Smooth muscle cell (in vitro differentiated cells): ENCODE measurements at regions not wholly inside any gene's neighbourhood (a gene's known extent, or its start where the extent isn't known, plus 50 kb on each side); places are given as distances from the start of the nearest gene placed in this dataset.

Source experiments
- DNase-seq: peaks from one replicate; lab custom pipeline; 2025; ENCODE audit not compliant: unreplicated experiment; lab: John Stamatoyannopoulos, UW
- H2AFZ ChIP-seq: fragments of 200-600 bp; sonication (generic); 2 replicates; pipeline ENCODE4 v1.6.0; 2016; ENCODE audit warnings: antibody characterized with exemption, low read depth, mild to moderate bottlenecking
- H3F3A ChIP-seq: fragments of 200-600 bp; sonication (generic); 2 replicates; pipeline ENCODE4 v1.6.0; 2017; ENCODE audit warnings: antibody characterized with exemption, low read depth
- H3K27ac ChIP-seq: fragments of 200-600 bp; sonication (generic); 2 replicates; pipeline ENCODE4 v1.5.1; 2016; ENCODE audit warnings: low read depth, mild to moderate bottlenecking
- H3K27me3 ChIP-seq: fragments of 200-600 bp; sonication (generic); 2 replicates; pipeline ENCODE4 v1.6.1; 2016; ENCODE audit warnings: low read depth, mild to moderate bottlenecking
- H3K36me3 ChIP-seq: fragments of 200-600 bp; sonication (generic); 2 replicates; pipeline ENCODE4 v1.5.1; 2016; ENCODE audit warnings: low read depth
- H3K4me1 ChIP-seq: fragments of 200-600 bp; sonication (generic); 2 replicates; pipeline ENCODE4 v1.5.1; 2016; ENCODE audit warnings: low read depth
- H3K4me2 ChIP-seq: fragments of 200-600 bp; sonication (generic); 2 replicates; pipeline ENCODE4 v1.6.0; 2016; ENCODE audit warnings: mild to moderate bottlenecking
- H3K4me3 ChIP-seq: fragments of 200-600 bp; sonication (generic); 2 replicates; pipeline ENCODE4 v1.5.1; 2016; ENCODE audit warnings: mild to moderate bottlenecking
- H3K79me2 ChIP-seq: fragments of 200-600 bp; sonication (generic); 2 replicates; pipeline ENCODE4 v1.6.0; 2016; ENCODE audit warnings: low read depth, mild to moderate bottlenecking
- H3K9ac ChIP-seq: fragments of 200-600 bp; sonication (generic); 2 replicates; pipeline ENCODE4 v1.6.0; 2016; ENCODE audit warnings: low read depth
- H3K9me3 ChIP-seq: fragments of 200-600 bp; sonication (generic); replicated peaks from 2 replicates; pipeline ENCODE4 v1.5.1; 2016; ENCODE audit warnings: low read depth
- H4K20me1 ChIP-seq: fragments of 200-600 bp; sonication (generic); 2 replicates; pipeline ENCODE4 v1.6.0; 2016; ENCODE audit warnings: low read depth
- WGBS: methylation state at CpG from one replicate; pipeline ENCODE4 v1.1.7; 2016; ENCODE audit warnings: low lambda C conversion rate; 5-methylcytosine and 5-hydroxymethylcytosine counted together
- TF ChIP-seq, protein P1 (sequence below): fragments of 200-600 bp; sonication (generic); IDR thresholded peaks from 2 replicates; pipeline ENCODE4 v1.5.1; 2017; ENCODE audit warnings: borderline replicate concordance, mild to moderate bottlenecking, antibody characterized with exemption; ENCODE audit not compliant: insufficient read depth, poor library complexity, severe bottlenecking

DNA sequence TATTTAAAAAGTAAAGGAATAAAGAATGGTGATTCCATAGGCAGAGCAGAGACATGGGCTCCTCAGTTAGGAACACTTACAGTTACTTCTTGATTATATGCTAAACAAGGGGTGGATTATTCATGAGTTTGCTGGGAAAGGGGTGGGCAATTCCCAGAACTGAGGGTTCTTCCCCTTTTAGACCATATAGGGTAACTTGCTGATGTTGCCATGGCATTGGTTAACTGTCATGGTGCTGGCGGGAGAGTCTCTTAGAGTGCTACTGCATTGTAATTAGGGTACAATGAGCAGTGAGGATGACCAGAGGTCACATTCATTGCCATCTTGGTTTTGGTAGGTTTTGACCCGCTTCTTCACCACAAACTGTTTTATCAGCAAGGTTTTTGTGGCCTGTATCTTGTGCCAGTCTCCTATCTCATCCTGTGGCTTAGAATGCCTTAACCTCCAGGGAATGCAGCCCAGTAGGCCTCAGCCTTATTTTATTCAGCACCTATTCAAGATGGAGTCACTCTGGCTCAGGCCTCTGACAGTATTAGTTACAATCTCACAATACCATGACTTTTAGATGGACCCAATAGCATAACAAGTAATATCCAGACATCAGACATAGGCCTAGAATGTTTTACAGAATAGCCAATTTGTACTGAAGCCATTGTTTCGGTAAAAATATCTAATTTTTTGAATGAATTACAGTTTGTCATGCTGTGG, 106.8 kb downstream of the ZBTB18 start:
- H4K20me1 ChIP-seq = no peaks in the 10 kb centered on the region
- H3K9ac ChIP-seq = no peak overlapping the region
- H3K79me2 ChIP-seq = no peaks in the 10 kb centered on the region
- H2AFZ ChIP-seq = no peak overlapping the region
- H3K36me3 ChIP-seq = no peaks in the 10 kb centered on the region
- H3K4me2 ChIP-seq = no peak overlapping the region
- H3F3A ChIP-seq = no peaks in the 10 kb centered on the region
- no peak for DNase-seq
- no peaks in the 10 kb centered on the region for H3K9me3 ChIP-seq
- peaks cover 3% of the 10 kb centered on the region for H3K4me1 ChIP-seq
- WGBS = 95% methylated on average over 3 of the region's 3 CpGs
- no peaks in the 10 kb centered on the region for H3K27me3 ChIP-seq
- no peak overlapping the region for H3K27ac ChIP-seq
- TF ChIP-seq, protein P1, sequence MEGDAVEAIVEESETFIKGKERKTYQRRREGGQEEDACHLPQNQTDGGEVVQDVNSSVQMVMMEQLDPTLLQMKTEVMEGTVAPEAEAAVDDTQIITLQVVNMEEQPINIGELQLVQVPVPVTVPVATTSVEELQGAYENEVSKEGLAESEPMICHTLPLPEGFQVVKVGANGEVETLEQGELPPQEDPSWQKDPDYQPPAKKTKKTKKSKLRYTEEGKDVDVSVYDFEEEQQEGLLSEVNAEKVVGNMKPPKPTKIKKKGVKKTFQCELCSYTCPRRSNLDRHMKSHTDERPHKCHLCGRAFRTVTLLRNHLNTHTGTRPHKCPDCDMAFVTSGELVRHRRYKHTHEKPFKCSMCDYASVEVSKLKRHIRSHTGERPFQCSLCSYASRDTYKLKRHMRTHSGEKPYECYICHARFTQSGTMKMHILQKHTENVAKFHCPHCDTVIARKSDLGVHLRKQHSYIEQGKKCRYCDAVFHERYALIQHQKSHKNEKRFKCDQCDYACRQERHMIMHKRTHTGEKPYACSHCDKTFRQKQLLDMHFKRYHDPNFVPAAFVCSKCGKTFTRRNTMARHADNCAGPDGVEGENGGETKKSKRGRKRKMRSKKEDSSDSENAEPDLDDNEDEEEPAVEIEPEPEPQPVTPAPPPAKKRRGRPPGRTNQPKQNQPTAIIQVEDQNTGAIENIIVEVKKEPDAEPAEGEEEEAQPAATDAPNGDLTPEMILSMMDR = no peak
- H3K4me3 ChIP-seq = no peak overlapping the region

DNA sequence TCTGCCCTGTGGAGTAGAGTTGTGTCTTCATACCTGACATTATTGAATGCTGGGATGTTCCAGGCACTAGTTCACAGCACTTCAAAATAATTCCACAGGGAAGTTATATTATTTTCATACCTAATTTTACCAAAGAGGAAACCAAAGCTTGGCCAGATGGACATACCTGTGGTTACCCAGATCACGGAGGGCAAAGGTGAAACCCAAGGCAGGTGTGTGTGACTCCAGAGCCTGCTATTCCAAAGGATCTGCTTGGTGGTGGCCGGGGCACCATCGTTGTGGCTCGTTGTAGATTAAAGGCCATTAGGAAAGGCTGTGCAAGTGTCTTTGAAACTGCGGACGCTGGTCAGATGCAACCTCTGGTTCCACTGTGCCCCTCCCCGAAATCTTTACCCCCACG, 108.6 kb downstream of the ZBTB18 start:
- H3K9ac ChIP-seq = no peak overlapping the region
- H3K4me2 ChIP-seq = no peak overlapping the region

DNA sequence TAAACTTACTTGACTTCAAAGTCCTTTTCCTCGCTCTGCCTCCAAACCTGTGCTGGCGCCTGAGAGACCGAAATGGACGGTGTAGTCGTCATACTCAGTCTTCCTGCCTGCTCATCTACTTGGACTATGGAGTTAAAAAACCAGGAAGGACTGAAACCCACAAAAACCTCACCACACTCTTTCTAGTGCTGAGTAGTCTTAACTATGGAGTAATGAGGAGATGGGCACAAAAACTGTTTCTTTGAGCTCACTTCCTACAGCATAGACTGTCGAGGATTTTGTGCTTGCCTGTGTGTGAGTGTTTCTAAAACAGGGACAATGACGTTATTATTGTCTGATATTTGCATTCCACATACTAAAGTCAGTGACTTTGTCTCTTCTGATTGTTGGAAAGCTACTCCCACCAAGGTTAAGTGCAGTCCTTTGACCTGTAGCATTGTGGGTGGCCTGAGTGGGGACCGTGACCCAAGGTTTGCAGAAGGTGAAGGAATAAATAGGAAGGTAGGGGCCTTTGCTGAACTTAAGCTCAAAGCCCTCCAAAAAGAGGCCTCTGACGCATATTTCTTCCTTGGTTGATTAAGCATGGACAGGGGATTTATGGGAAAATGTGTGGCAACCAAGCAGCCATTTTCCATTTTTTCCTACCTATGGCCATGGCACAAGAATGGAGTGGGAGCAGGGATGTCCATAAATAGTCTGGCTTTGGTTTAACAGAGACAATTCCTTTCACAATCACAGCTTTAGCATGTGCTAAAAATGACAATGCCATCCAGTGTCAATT, 109.6 kb downstream of the ZBTB18 start:
- H3K36me3 ChIP-seq = no peaks in the 10 kb centered on the region
- H3K79me2 ChIP-seq = no peaks in the 10 kb centered on the region
- H3K9ac ChIP-seq = no peak overlapping the region
- peaks cover 7% of the 10 kb centered on the region for H3F3A ChIP-seq
- WGBS = 79% methylated on average over 9 of the region's 9 CpGs
- no peak overlapping the region for H3K4me3 ChIP-seq
- H3K27me3 ChIP-seq = no peaks in the 10 kb centered on the region
- H3K4me2 ChIP-seq = no peak overlapping the region
- no peak overlapping the region for H3K27ac ChIP-seq
- no peaks in the 10 kb centered on the region for H3K9me3 ChIP-seq
- DNase-seq = no peak
- H3K4me1 ChIP-seq = peaks cover 7% of the 10 kb centered on the region
- H4K20me1 ChIP-seq = no peaks in the 10 kb centered on the region
- TF ChIP-seq, protein P1 = no peak
- H2AFZ ChIP-seq = no peak overlapping the region

More for the DNA sequence above, 108.6 kb downstream of the ZBTB18 start:
- H3K79me2 ChIP-seq = no peaks in the 10 kb centered on the region
- peaks cover 7% of the 10 kb centered on the region for H3F3A ChIP-seq
- no peaks in the 10 kb centered on the region for H4K20me1 ChIP-seq
- no peaks in the 10 kb centered on the region for H3K27me3 ChIP-seq
- H3K9me3 ChIP-seq = no peaks in the 10 kb centered on the region
- H3K36me3 ChIP-seq = no peaks in the 10 kb centered on the region
- H2AFZ ChIP-seq = no peak overlapping the region
- no peak for DNase-seq
- WGBS = 94% methylated on average over 8 of the region's 8 CpGs
- peaks cover 9% of the 10 kb centered on the region for H3K4me1 ChIP-seq
- no peak overlapping the region for H3K4me3 ChIP-seq
- TF ChIP-seq, protein P1 = no peak
- no peak overlapping the region for H3K27ac ChIP-seq

DNA sequence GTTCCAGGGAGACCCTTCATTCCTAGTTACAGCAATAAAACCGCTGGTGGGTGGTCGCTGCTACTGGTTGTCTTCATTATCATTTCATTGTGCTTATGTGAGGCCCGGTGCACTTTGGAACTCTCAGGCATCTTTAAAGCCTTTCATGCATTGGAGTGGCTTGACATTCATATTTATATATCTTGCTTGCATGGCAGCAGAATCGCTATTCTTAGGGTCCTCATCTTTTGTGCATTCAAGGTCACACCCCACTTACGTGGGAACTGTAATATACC, 110.1 kb downstream of the ZBTB18 start:
- H3K9ac ChIP-seq = no peak overlapping the region
- H4K20me1 ChIP-seq = no peaks in the 10 kb centered on the region
- H3K9me3 ChIP-seq = no peaks in the 10 kb centered on the region
- no peak overlapping the region for H3K27ac ChIP-seq
- no peak overlapping the region for H3K4me3 ChIP-seq
- peaks cover 7% of the 10 kb centered on the region for H3F3A ChIP-seq
- peaks cover 7% of the 10 kb centered on the region for H3K4me1 ChIP-seq
- TF ChIP-seq, protein P1 = no peak
- WGBS = 84% methylated on average over 5 of the region's 5 CpGs
- no peak overlapping the region for H2AFZ ChIP-seq
- no peaks in the 10 kb centered on the region for H3K79me2 ChIP-seq
- H3K27me3 ChIP-seq = no peaks in the 10 kb centered on the region
- no peak overlapping the region for H3K4me2 ChIP-seq
- H3K36me3 ChIP-seq = no peaks in the 10 kb centered on the region
- no peak for DNase-seq
